IgD-negative memory B cell (primary cell): ENCODE measurements at regions not wholly inside any gene's neighbourhood (a gene's known extent, or its start where the extent isn't known, plus 50 kb on each side); places are given as distances from the start of the nearest gene placed in this dataset.

ENCODE experiments used
- H3K27ac Mint-ChIP-seq, 3 donors: one replicate each; pipeline ENCODE4 v1.8.0; 2020 to 2022; ENCODE audit warnings: mild to moderate bottlenecking in 3 of 3, mixed read lengths in 3 of 3, moderate library complexity in 1 of 3
- H3K27me3 Mint-ChIP-seq: one replicate; pipeline ENCODE4 v1.8.0; 2021; ENCODE audit warnings: mixed read lengths
- H3K36me3 Mint-ChIP-seq: one replicate; pipeline ENCODE4 v1.8.0; 2020; ENCODE audit warnings: mild to moderate bottlenecking, mixed read lengths
- H3K4me1 Mint-ChIP-seq, 3 donors: one replicate each; pipeline ENCODE4 v1.8.0; 2020 to 2022; ENCODE audit warnings: mixed read lengths in 3 of 3, mild to moderate bottlenecking in 1 of 3
- H3K4me3 Mint-ChIP-seq, 4 donors: one replicate each; pipeline ENCODE4 v1.8.0; 2020 to 2022; ENCODE audit warnings: mild to moderate bottlenecking in 4 of 4, mixed read lengths in 4 of 4, moderate library complexity in 3 of 4
- H3K9me3 Mint-ChIP-seq, 3 donors: one replicate each; pipeline ENCODE4 v1.8.0; 2020 to 2021; ENCODE audit warnings: mixed read lengths in 3 of 3, mild to moderate bottlenecking in 1 of 3

GRCh38 chr10:117694190-117694589, 151.6 kb downstream of the EMX2 start:
- Mint-ChIP-seq H3K36me3 (peaks cover 2% of the 10 kb centered on the region), H3K4me3 (no peak overlapping the region), H3K27me3 (peaks cover 4% of the 10 kb centered on the region), H3K27ac (no peak overlapping the region), H3K4me1 (no peaks in the 10 kb centered on the region), H3K9me3 (no peaks in the 10 kb centered on the region)

GRCh38 chr10:117697402-117697801, 154.9 kb downstream of the EMX2 start:
- Mint-ChIP-seq H3K9me3 (no peaks in the 10 kb centered on the region), H3K4me1 (no peaks in the 10 kb centered on the region), H3K36me3 (no peaks in the 10 kb centered on the region), H3K4me3 (no peak overlapping the region), H3K27ac (no peak overlapping the region), H3K27me3 (peaks cover 4% of the 10 kb centered on the region)

- H3K27ac Mint-ChIP-seq = no peak overlapping the region
- H3K27me3 Mint-ChIP-seq = no peaks in the 10 kb centered on the region
- H3K4me3 Mint-ChIP-seq = no peak overlapping the region
Observed at GRCh38 chr10:117698809-117699208, 156.3 kb downstream of the EMX2 start.

GRCh38 chr10:117699436-117700075, 157.0 kb downstream of the EMX2 start:
- no peak overlapping the region for H3K27ac Mint-ChIP-seq
- H3K36me3 Mint-ChIP-seq = no peaks in the 10 kb centered on the region
- H3K4me1 Mint-ChIP-seq = no peaks in the 10 kb centered on the region
- no peaks in the 10 kb centered on the region for H3K9me3 Mint-ChIP-seq
- no peaks in the 10 kb centered on the region for H3K27me3 Mint-ChIP-seq
- no peak overlapping the region for H3K4me3 Mint-ChIP-seq

More at GRCh38 chr10:117698809-117699208, 156.3 kb downstream of the EMX2 start:
- no peaks in the 10 kb centered on the region for H3K36me3 Mint-ChIP-seq
- H3K9me3 Mint-ChIP-seq = no peaks in the 10 kb centered on the region
- no peaks in the 10 kb centered on the region for H3K4me1 Mint-ChIP-seq

- Mint-ChIP-seq H3K4me1 (no peaks in the 10 kb centered on the region), H3K4me3 (no peak overlapping the region), H3K9me3 (peaks cover 0 to 11% (median 3%) of the 10 kb centered on the region in 3 donors), H3K36me3 (peaks cover 2% of the 10 kb centered on the region), H3K27me3 (peaks cover 2% of the 10 kb centered on the region), H3K27ac (no peak overlapping the region)
Observed at GRCh38 chr10:117710181-117710798, 167.7 kb downstream of the EMX2 start.

- no peak overlapping the region for H3K4me3 Mint-ChIP-seq
- no peak overlapping the region for H3K27ac Mint-ChIP-seq
Observed at GRCh38 chr10:117716889-117717288, 174.3 kb downstream of the EMX2 start.

GRCh38 chr10:117718986-117719920, 176.7 kb downstream of the EMX2 start:
- Mint-ChIP-seq H3K4me1 (no peaks in the 10 kb centered on the region), H3K4me3 (no peak overlapping the region), H3K9me3 (peaks cover 1 to 7% (median 3%) of the 10 kb centered on the region in 3 donors), H3K27me3 (peaks cover 10% of the 10 kb centered on the region), H3K27ac (no peak overlapping the region), H3K36me3 (no peaks in the 10 kb centered on the region)

More at GRCh38 chr10:117716889-117717288, 174.3 kb downstream of the EMX2 start:
- H3K9me3 Mint-ChIP-seq = peaks cover 0 to 8% (median 8%) of the 10 kb centered on the region in 3 donors
- H3K4me1 Mint-ChIP-seq = no peaks in the 10 kb centered on the region
- H3K27me3 Mint-ChIP-seq = peaks cover 10% of the 10 kb centered on the region
- peaks cover 2% of the 10 kb centered on the region for H3K36me3 Mint-ChIP-seq

- H3K36me3 Mint-ChIP-seq = no peaks in the 10 kb centered on the region
- peaks cover 1 to 6% (median 3%) of the 10 kb centered on the region in 3 donors for H3K9me3 Mint-ChIP-seq
- H3K4me1 Mint-ChIP-seq = no peaks in the 10 kb centered on the region
- peaks cover 11% of the 10 kb centered on the region for H3K27me3 Mint-ChIP-seq
- H3K27ac Mint-ChIP-seq = no peak overlapping the region
- H3K4me3 Mint-ChIP-seq = no peak overlapping the region
Observed at GRCh38 chr10:117720931-117721835, 178.6 kb downstream of the EMX2 start.

GRCh38 chr10:117721873-117722272, 179.3 kb downstream of the EMX2 start:
- Mint-ChIP-seq H3K4me1 (no peaks in the 10 kb centered on the region), H3K36me3 (no peaks in the 10 kb centered on the region), H3K9me3 (peaks cover 1 to 3% (median 3%) of the 10 kb centered on the region in 3 donors), H3K4me3 (no peak overlapping the region), H3K27ac (no peak overlapping the region), H3K27me3 (peaks cover 11% of the 10 kb centered on the region)

GRCh38 chr10:117723343-117723742, 180.8 kb downstream of the EMX2 start:
- H3K27ac Mint-ChIP-seq = no peak overlapping the region
- no peaks in the 10 kb centered on the region for H3K4me1 Mint-ChIP-seq
- peaks cover 10% of the 10 kb centered on the region for H3K27me3 Mint-ChIP-seq
- H3K4me3 Mint-ChIP-seq = peak overlapping the region in 1 of 4 donors; percentile 19
- H3K9me3 Mint-ChIP-seq = peaks cover 1 to 3% (median 3%) of the 10 kb centered on the region in 3 donors
- H3K36me3 Mint-ChIP-seq = no peaks in the 10 kb centered on the region

- H3K27me3 Mint-ChIP-seq = peaks cover 5% of the 10 kb centered on the region
- no peak overlapping the region for H3K27ac Mint-ChIP-seq
- H3K4me1 Mint-ChIP-seq = no peaks in the 10 kb centered on the region
Observed at GRCh38 chr10:117725993-117726392, 183.4 kb downstream of the EMX2 start.

GRCh38 chr10:117726596-117727295, 184.2 kb downstream of the EMX2 start:
- Mint-ChIP-seq H3K27me3 (peaks cover 5% of the 10 kb centered on the region), H3K27ac (no peak overlapping the region), H3K4me3 (no peak overlapping the region)

More at GRCh38 chr10:117725993-117726392, 183.4 kb downstream of the EMX2 start:
- Mint-ChIP-seq H3K9me3 (peaks cover 1 to 3% (median 3%) of the 10 kb centered on the region in 3 donors), H3K4me3 (no peak overlapping the region), H3K36me3 (no peaks in the 10 kb centered on the region)

GRCh38 chr10:117727421-117727820, 184.9 kb downstream of the EMX2 start:
- no peaks in the 10 kb centered on the region for H3K36me3 Mint-ChIP-seq
- H3K9me3 Mint-ChIP-seq = peaks cover 1 to 3% (median 3%) of the 10 kb centered on the region in 3 donors
- H3K4me3 Mint-ChIP-seq = no peak overlapping the region
- H3K27me3 Mint-ChIP-seq = peaks cover 8% of the 10 kb centered on the region
- no peaks in the 10 kb centered on the region for H3K4me1 Mint-ChIP-seq
- no peak overlapping the region for H3K27ac Mint-ChIP-seq

More at GRCh38 chr10:117726596-117727295, 184.2 kb downstream of the EMX2 start:
- Mint-ChIP-seq H3K9me3 (peaks cover 1 to 3% (median 3%) of the 10 kb centered on the region in 3 donors), H3K36me3 (no peaks in the 10 kb centered on the region), H3K4me1 (no peaks in the 10 kb centered on the region)

- Mint-ChIP-seq H3K36me3 (no peaks in the 10 kb centered on the region), H3K27me3 (peaks cover 8% of the 10 kb centered on the region), H3K4me1 (no peaks in the 10 kb centered on the region), H3K27ac (no peak overlapping the region), H3K4me3 (no peak overlapping the region), H3K9me3 (peaks cover 0 to 3% (median 3%) of the 10 kb centered on the region in 3 donors)
Observed at GRCh38 chr10:117728087-117728486, 185.5 kb downstream of the EMX2 start.
